Activated CD4-positive, alpha-beta T cell treated with anti-CD3 and anti-CD28 coated beads, Interleukin-2, amount 10 ng/mL, durations not matched to agents 7 days and 5 days (primary cell): ENCODE measurements at regions not wholly inside any gene's neighbourhood (a gene's known extent, or its start where the extent isn't known, plus 50 kb on each side); places are given as distances from the start of the nearest gene placed in this dataset.
"Not testable (repeated sequence)": the region's sequence is repeated elsewhere in the genome, so short reads cannot be mapped to it uniquely, and the experiment has no call there.

Source experiments
- CTCF ChIA-PET: fragments of 350-600 bp; sonication (Branson Sonifier 250); formaldehyde crosslinking; loops from one replicate; lab custom pipeline; 2021; ENCODE audit warnings: antibody characterized with exemption; lab: Charles Lee
- POLR2A ChIA-PET: fragments of 350-600 bp; sonication (Branson Sonifier 250); formaldehyde crosslinking; loops from one replicate; lab custom pipeline; 2021; ENCODE audit warnings: antibody characterized with exemption; lab: Charles Lee
- DNase-seq: peaks from one replicate; pipeline ENCODE4 v3.0.0-alpha.2; 2020
- H3K27ac Mint-ChIP-seq: one replicate; pipeline ENCODE4 v1.8.0; 2021; ENCODE audit warnings: mild to moderate bottlenecking, moderate library complexity, mixed read lengths
- H3K27me3 Mint-ChIP-seq: one replicate; pipeline ENCODE4 v1.8.0; 2021; ENCODE audit warnings: mixed read lengths
- H3K36me3 Mint-ChIP-seq: one replicate; pipeline ENCODE4 v1.8.0; 2021; ENCODE audit warnings: low read depth, mixed read lengths
- H3K4me1 Mint-ChIP-seq: one replicate; pipeline ENCODE4 v1.8.0; 2021; ENCODE audit warnings: mixed read lengths
- H3K4me3 Mint-ChIP-seq: one replicate; pipeline ENCODE4 v1.8.0; 2021; ENCODE audit warnings: mild to moderate bottlenecking, moderate library complexity, mixed read lengths
- H3K9me3 Mint-ChIP-seq: one replicate; pipeline ENCODE4 v1.8.0; 2021; ENCODE audit warnings: mixed read lengths

DNA sequence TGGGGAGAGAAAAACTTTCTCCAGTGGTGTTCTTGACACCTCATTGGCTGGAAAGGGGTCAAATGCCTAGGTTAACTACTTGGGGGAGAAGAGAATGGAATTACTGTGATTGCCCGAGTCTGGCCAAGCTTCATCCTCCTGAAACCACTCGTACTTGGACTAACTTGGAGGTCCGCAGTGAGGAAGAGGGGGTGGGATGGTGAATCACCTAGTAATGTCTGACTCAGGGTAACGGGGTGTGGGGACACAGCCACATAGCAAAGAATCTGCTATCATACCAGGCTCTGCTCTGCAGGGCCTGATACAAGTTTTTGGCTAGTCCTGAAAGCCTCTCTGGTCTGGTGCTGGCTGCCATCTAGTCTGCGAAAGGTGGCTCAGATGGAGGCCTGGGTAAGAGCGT is 190.9 kb downstream of the RPS24 start:
- no peak for DNase-seq
- H3K9me3 Mint-ChIP-seq: peaks cover 4% of the 10 kb centered on the region
- H3K4me3 Mint-ChIP-seq: no peak overlapping the region
- peaks cover 4% of the 10 kb centered on the region for H3K27me3 Mint-ChIP-seq
- POLR2A ChIA-PET: no interaction called here
- no peaks in the 10 kb centered on the region for H3K36me3 Mint-ChIP-seq
- no peaks in the 10 kb centered on the region for H3K4me1 Mint-ChIP-seq
- H3K27ac Mint-ChIP-seq: no peak overlapping the region
- CTCF ChIA-PET: no interaction called here

DNA sequence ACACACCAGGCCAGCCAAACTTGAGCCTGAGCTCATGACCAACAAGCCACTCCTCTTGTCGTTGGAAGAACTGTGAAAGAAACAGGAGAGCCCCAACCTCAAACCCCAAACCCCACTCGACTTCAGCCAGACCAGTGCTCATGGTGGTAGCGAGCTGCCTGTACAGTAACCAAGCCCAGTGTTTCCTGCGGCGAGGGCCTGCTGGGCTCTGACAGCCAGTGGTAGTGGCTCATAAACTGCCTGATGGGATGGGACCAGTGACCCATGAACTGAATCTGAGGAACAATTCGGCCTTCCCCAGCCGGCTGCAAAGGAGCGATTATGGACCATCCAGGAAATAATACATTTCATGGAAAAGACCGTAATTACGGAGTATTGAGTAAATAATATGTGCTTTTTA is 191.9 kb downstream of the RPS24 start:
- no peak for DNase-seq
- H3K27ac Mint-ChIP-seq: no peak overlapping the region
- no peaks in the 10 kb centered on the region for H3K9me3 Mint-ChIP-seq
- no peaks in the 10 kb centered on the region for H3K36me3 Mint-ChIP-seq
- POLR2A ChIA-PET: no interaction called here
- peaks cover 4% of the 10 kb centered on the region for H3K27me3 Mint-ChIP-seq
- H3K4me1 Mint-ChIP-seq: no peaks in the 10 kb centered on the region
- H3K4me3 Mint-ChIP-seq: no peak overlapping the region
- CTCF ChIA-PET: no interaction called here

DNA sequence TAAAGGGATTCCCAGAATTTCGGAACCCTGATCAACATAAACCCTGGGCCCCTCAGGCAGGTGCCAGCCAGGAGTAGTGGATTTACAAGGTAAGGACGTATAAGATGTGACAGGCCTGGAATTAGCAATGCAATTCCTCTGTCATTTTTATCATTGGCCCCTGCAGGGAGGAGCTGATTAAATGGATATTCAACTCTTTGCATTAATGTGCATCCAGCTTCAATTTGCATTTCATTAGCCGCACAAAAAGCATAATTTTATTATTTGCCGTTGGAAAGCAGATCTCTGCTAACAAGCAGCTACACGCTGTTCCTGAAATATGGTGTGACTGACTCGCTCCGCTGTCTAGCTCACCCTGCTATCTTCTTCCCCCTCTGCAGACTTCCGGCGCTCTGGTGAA is 195.8 kb downstream of the RPS24 start:
- DNase-seq: no peak
- H3K36me3 Mint-ChIP-seq: no peaks in the 10 kb centered on the region
- no peaks in the 10 kb centered on the region for H3K4me1 Mint-ChIP-seq
- no peaks in the 10 kb centered on the region for H3K9me3 Mint-ChIP-seq
- H3K4me3 Mint-ChIP-seq: no peak overlapping the region
- peaks cover 9% of the 10 kb centered on the region for H3K27me3 Mint-ChIP-seq
- POLR2A ChIA-PET: no interaction called here
- no peak overlapping the region for H3K27ac Mint-ChIP-seq
- CTCF ChIA-PET: no interaction called here

DNA sequence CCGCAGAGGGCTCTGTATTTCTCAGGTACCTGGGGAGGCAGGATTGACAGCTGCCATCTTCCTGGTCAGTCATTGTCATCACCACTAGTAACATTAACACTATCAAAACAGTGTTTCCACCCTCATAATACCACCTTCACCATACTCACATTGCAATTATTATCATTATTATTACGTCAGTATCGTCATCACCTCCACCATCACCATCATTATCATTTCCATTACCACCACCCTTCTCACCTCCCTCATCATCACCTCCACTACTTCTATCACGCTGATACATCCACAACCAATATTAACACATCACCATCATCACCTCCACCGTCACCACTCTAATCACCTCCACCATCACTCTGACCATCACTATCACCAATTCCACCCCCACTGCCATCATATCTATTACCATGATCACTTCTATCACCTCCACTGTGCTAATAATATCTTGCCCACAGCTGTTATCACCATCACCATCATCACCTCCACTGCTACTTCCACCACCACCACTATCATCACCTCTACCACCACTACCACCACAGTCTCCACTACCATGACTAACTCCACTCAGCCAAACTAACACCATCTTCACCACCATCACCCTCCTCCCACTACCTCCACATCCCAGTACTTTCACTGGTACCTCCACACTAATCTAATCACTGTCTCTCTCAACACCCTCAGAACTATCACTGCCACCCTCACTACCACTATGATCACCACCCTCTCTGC is 196.4 kb downstream of the RPS24 start:
- CTCF ChIA-PET: no interaction called here
- H3K36me3 Mint-ChIP-seq: no peaks in the 10 kb centered on the region
- no peaks in the 10 kb centered on the region for H3K4me1 Mint-ChIP-seq
- DNase-seq: no peak
- H3K9me3 Mint-ChIP-seq: no peaks in the 10 kb centered on the region
- H3K27me3 Mint-ChIP-seq: peaks cover 9% of the 10 kb centered on the region
- H3K27ac Mint-ChIP-seq: no peak overlapping the region
- no peak overlapping the region for H3K4me3 Mint-ChIP-seq
- POLR2A ChIA-PET: no interaction called here

DNA sequence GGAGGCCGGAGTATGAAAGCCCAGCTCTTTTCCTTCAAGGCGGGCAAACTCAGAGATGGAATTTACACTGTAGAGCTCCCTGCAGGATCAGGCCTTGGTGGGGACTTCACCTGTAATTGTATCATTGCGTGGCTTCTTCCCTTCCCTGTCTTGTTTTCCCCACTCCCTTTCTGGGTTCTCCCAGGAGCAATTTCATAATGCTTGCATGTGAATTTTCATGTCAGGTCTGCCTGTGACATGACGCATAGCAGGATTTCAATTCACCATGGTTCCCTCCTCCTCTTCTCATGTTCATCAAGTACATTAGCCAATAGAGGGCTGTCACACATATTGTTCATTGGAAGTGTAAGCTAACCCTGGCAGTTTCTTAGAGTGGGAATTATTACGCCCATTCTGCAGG is 197.7 kb downstream of the RPS24 start:
- ChIA-PET CTCF (no interaction called here), POLR2A (no interaction called here)
- Mint-ChIP-seq H3K9me3 (no peaks in the 10 kb centered on the region), H3K36me3 (no peaks in the 10 kb centered on the region), H3K4me3 (no peak overlapping the region), H3K27ac (no peak overlapping the region), H3K27me3 (peaks cover 9% of the 10 kb centered on the region), H3K4me1 (no peaks in the 10 kb centered on the region)
- DNase-seq: no peak

DNA sequence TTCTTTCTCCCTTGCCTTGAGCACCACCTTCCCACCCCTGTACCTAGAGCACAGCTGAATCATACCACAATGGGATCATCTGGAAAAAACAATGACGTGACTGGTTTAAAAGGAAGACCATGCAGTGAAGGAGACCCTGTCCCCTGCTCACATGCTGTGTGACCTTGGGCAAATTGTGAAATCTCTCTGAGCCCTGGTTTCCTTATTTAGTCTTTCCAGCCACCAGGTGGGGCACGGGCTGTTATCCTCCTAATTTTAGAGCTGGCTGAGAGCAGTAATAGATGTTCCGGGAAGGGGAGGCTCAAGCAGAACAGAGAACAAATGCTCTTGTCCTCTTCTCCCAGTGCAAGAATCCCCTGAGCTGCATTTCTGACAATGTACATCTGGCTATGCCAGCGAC is 198.3 kb downstream of the RPS24 start:
- CTCF ChIA-PET: interaction anchor here (0.9 kb wide), 1 partner anchor 15 kb away, joined by 3 read pairs; no protein-coding TSS in a partner anchor
- POLR2A ChIA-PET: no interaction called here
- H3K36me3 Mint-ChIP-seq: no peaks in the 10 kb centered on the region
- peaks cover 7% of the 10 kb centered on the region for H3K27me3 Mint-ChIP-seq
- no peak overlapping the region for H3K27ac Mint-ChIP-seq
- H3K9me3 Mint-ChIP-seq: no peaks in the 10 kb centered on the region
- no peak overlapping the region for H3K4me3 Mint-ChIP-seq
- H3K4me1 Mint-ChIP-seq: no peaks in the 10 kb centered on the region
- DNase-seq: no peak

DNA sequence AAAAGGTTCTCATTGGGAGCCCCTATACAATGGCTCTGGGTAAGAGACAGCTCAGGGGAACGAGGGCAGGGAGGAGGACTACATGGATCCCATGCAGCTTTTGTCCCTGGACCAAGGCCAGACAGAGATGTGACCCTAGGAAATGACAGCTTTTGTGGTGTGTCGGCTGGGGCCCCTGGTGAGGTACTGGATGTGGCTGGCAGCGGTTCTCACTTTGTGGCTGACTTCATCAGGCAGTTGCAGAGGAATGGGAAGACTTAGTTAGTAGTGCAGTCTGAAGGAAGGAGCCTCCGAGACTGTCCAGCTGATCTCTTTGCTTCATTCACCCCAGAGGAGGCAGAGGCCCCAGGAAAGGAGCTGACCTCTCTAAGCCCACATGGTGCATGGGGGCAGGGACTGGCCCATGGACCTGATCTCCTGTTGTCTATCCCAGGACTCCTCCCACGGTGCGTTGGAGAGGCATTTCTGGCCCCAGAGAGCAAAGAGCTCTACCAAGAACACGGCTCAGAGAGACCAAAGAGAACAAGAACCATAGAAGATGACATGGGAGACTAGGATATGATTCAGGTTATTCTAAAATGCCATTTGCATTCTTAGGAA is 202.9 kb downstream of the RPS24 start:
- Mint-ChIP-seq H3K36me3 (no peaks in the 10 kb centered on the region), H3K27ac (no peak overlapping the region), H3K4me1 (no peaks in the 10 kb centered on the region), H3K27me3 (peaks cover 12% of the 10 kb centered on the region), H3K4me3 (no peak overlapping the region), H3K9me3 (no peaks in the 10 kb centered on the region)
- no peak for DNase-seq
- CTCF ChIA-PET: no interaction called here
- POLR2A ChIA-PET: no interaction called here

DNA sequence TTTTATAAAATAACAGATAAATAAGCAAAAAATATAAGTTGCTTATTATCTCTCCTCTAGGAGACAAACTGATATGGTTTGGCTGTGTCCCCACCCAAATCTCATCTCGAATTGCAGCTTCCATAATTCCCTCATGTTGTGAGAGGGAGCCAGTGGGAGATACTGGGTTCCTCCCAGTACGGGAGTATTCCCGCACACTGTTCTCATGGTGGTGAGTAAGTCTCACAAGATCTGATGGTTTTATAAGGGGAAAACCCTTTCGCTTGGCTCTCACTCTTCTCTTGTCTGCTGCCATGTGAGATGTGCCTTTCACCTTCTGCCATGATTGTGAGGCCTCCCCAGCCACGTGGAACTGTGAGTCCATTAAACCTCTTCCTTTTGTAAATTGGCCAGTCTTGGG is 204.3 kb downstream of the RPS24 start:
- POLR2A ChIA-PET, DNase-seq, H3K4me3 Mint-ChIP-seq, H3K27ac Mint-ChIP-seq, H3K4me1 Mint-ChIP-seq, H3K36me3 Mint-ChIP-seq, H3K9me3 Mint-ChIP-seq: not testable (repeated sequence)
- H3K27me3 Mint-ChIP-seq: peaks cover 12% of the 10 kb centered on the region
- CTCF ChIA-PET: interaction anchor here (0.6 kb wide), 1 partner anchor 957 kb away, joined by 4 read pairs; no protein-coding TSS in a partner anchor

DNA sequence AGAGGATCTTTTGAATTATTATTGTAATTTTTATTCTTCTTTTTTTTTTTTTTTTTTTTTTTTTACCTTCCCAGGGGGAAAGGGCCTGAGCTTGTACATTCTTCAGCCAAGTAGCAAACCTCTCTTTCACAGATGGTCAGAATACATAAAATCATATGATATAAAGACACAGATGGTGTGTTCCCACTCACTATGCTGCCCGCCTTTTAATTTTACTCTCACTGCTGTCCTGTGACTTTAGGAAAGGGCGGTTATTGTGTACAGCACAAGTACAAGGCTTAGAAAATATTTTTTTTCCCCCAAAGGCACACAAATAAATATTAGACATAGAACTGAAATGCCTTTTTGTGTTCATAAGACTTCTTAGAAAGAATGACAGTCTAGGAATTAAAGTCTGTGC is 213.6 kb downstream of the RPS24 start:
- no peak overlapping the region for H3K4me3 Mint-ChIP-seq
- peaks cover 30% of the 10 kb centered on the region for H3K4me1 Mint-ChIP-seq
- peaks cover 6% of the 10 kb centered on the region for H3K27me3 Mint-ChIP-seq
- H3K36me3 Mint-ChIP-seq: no peaks in the 10 kb centered on the region
- no peak for DNase-seq
- ChIA-PET CTCF (interaction anchor here (0.6 kb wide), 1 partner anchor 203 kb away, joined by 3 read pairs; no protein-coding TSS in a partner anchor), POLR2A (no interaction called here)
- no peak overlapping the region for H3K27ac Mint-ChIP-seq
- peaks cover 11% of the 10 kb centered on the region for H3K9me3 Mint-ChIP-seq

DNA sequence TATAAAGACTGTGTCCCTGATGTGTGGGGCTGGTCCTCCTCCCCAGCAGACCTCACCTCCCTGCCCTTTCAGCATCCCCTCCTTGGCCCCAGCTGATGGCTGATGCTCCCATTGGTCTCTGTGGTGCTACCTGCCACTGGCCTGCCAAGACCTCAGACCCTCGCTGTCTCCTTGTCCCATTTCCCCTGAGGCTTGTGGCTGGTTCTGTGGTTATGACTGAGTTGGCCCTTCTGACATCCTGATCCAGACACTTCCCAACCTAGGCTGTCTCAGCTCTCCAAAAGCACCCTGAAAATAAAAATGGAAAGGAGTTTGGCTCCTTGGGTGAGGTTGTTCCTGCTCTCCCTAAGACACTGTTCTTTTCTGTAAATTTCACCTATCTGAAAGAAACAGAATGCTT is 214.2 kb downstream of the RPS24 start:
- Mint-ChIP-seq H3K4me3 (no peak overlapping the region), H3K4me1 (peaks cover 30% of the 10 kb centered on the region), H3K27ac (no peak overlapping the region), H3K9me3 (peaks cover 11% of the 10 kb centered on the region), H3K36me3 (no peaks in the 10 kb centered on the region), H3K27me3 (peaks cover 6% of the 10 kb centered on the region)
- DNase-seq: no peak
- CTCF ChIA-PET: interaction anchor here (0.6 kb wide), 1 partner anchor 203 kb away, joined by 3 read pairs; no protein-coding TSS in a partner anchor
- POLR2A ChIA-PET: no interaction called here

DNA sequence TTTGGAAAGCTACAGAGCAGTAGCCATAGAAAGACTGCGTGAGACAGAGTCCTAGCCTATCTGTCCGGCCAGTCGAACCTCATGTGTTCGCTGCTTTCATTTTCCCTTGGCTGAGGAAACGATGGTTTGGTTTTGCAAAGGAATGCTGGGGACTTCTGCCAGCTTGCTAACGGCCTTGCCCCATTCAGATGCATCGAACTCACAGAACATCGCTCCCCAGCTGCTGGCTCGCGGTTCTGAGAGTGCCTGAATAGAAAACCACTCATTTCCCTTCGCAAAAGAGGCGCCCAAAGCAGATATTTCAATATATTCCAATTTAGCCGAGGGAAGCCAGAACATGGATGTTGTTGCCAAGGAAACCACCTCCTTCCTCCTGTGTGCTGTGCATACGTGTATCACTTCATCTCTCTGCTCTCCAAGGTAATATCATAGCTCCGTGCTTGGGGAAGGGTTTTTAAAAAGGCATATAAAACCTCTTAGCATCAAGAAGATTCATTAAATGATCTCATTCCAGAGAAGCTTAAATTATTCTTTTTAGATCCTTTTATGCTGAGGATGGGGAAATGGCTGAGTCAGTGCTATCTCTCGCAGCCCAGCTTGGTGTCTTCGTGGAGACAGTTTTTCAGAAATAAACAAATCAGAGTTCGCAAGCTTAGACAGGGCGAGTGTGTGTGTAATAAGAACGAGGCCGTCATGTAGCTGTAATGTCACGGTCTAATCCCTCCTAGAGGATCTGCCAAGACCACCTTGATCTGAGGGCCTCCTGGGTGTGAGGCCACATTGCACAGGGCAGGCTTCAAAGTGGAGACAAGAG is 215.2 kb downstream of the RPS24 start:
- no peak overlapping the region for H3K27ac Mint-ChIP-seq
- DNase-seq: no peak
- peaks cover 6% of the 10 kb centered on the region for H3K27me3 Mint-ChIP-seq
- ChIA-PET CTCF (interaction anchor here (1.0 kb wide), 1 partner anchor 12 kb away, joined by 3 read pairs; no protein-coding TSS in a partner anchor), POLR2A (no interaction called here)
- no peaks in the 10 kb centered on the region for H3K36me3 Mint-ChIP-seq
- peaks cover 30% of the 10 kb centered on the region for H3K4me1 Mint-ChIP-seq
- H3K4me3 Mint-ChIP-seq: no peak overlapping the region
- peaks cover 2% of the 10 kb centered on the region for H3K9me3 Mint-ChIP-seq

DNA sequence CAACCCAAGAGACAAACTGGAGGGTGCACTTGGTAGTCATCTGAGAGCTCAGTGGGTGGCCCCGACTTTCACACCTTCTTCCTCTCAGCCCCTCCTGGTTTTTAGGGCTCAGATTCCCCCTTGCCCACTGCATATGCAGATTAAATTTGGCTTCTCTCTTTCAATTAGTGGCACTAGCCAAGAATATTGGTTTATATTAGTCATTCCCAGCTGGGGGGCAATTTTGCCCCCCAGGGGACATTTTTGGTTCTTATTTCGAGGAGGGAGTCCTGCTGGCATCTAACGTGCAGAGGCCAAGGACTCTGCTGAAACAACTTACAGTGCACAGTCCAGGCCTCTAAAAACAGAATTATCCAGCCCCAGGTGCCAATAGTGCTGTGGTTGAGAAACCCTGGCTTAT is 216.0 kb downstream of the RPS24 start:
- Mint-ChIP-seq H3K4me3 (no peak overlapping the region), H3K4me1 (peaks cover 30% of the 10 kb centered on the region), H3K36me3 (no peaks in the 10 kb centered on the region), H3K27ac (no peak overlapping the region), H3K27me3 (peaks cover 6% of the 10 kb centered on the region), H3K9me3 (no peaks in the 10 kb centered on the region)
- no peak for DNase-seq
- ChIA-PET POLR2A (no interaction called here), CTCF (interaction anchor here (1.7 kb wide), 1 partner anchor 62 kb away, joined by 3 read pairs; no protein-coding TSS in a partner anchor)
